HG03460 (cell line): ENCODE measurements at regions not wholly inside any gene's neighbourhood (a gene's known extent, or its start where the extent isn't known, plus 50 kb on each side); places are given as distances from the start of the nearest gene placed in this dataset.

Source experiments
- ATAC-seq: cut with Tn5 transposase; IDR thresholded peaks from one replicate; pipeline ENCODE4 v1.9.1; 2021; ENCODE audit not compliant: unreplicated experiment

GRCh38 chr11:23542189-23542588 is 681.9 kb upstream of the CCDC179 start:
- no peak for ATAC-seq

GRCh38 chr11:23542816-23543215 is 682.5 kb upstream of the CCDC179 start:
- no peak for ATAC-seq

- no peak for ATAC-seq
Observed at GRCh38 chr11:23543651-23544222, 683.5 kb upstream of the CCDC179 start.

GRCh38 chr11:23551706-23552105 is 691.4 kb upstream of the CCDC179 start:
- no peak for ATAC-seq

GRCh38 chr11:23554002-23554401 is 693.7 kb upstream of the CCDC179 start:
- no peak for ATAC-seq

GRCh38 chr11:23555085-23555484 is 694.8 kb upstream of the CCDC179 start:
- ATAC-seq, result no peak

- ATAC-seq, result no peak
Observed at GRCh38 chr11:23556163-23556750, 696.0 kb upstream of the CCDC179 start.

- no peak for ATAC-seq
Observed at GRCh38 chr11:23563591-23563990, 703.3 kb upstream of the CCDC179 start.

- ATAC-seq, result no peak
Observed at GRCh38 chr11:23564370-23564769, 704.1 kb upstream of the CCDC179 start.

GRCh38 chr11:23569134-23569533 is 708.9 kb upstream of the CCDC179 start:
- peak; percentile 30 for ATAC-seq

- peak; percentile 67 for ATAC-seq
Observed at GRCh38 chr11:23569547-23569946, 709.3 kb upstream of the CCDC179 start.

- no peak for ATAC-seq
Observed at GRCh38 chr11:23570828-23571227, 710.6 kb upstream of the CCDC179 start.

- ATAC-seq, result no peak
Observed at GRCh38 chr11:23573429-23573828, 713.2 kb upstream of the CCDC179 start.

- ATAC-seq, result no peak
Observed at GRCh38 chr11:23574149-23574548, 713.9 kb upstream of the CCDC179 start.

- ATAC-seq, result no peak
Observed at GRCh38 chr11:23577296-23577695, 717.0 kb upstream of the CCDC179 start.

GRCh38 chr11:23585416-23586104 is 725.3 kb upstream of the CCDC179 start:
- no peak for ATAC-seq

GRCh38 chr11:23586173-23586572 is 725.9 kb upstream of the CCDC179 start:
- no peak for ATAC-seq

GRCh38 chr11:23590596-23591308 is 730.5 kb upstream of the CCDC179 start:
- no peak for ATAC-seq

- no peak for ATAC-seq
Observed at GRCh38 chr11:23594755-23595154, 734.5 kb upstream of the CCDC179 start.

- ATAC-seq, result no peak
Observed at GRCh38 chr11:23604966-23605365, 744.7 kb upstream of the CCDC179 start.

- ATAC-seq, result no peak
Observed at GRCh38 chr11:23606191-23606590, 745.9 kb upstream of the CCDC179 start.

- no peak for ATAC-seq
Observed at GRCh38 chr11:23611726-23612125, 751.5 kb upstream of the CCDC179 start.
